Karpas-422 (cell line): ENCODE measurements at regions not wholly inside any gene's neighbourhood (a gene's known extent, or its start where the extent isn't known, plus 50 kb on each side); places are given as distances from the start of the nearest gene placed in this dataset.
A peak's percentile ranks its signal among the peaks of the same experiment; 100 is the strongest.

ENCODE experiments used
- DNase-seq: peaks from one replicate; pipeline ENCODE4 v3.0.0-alpha.2; 2015
- H2AFZ ChIP-seq: fragments of 200-600 bp; sonication (generic); 2 replicates; pipeline ENCODE4 v1.6.1; 2014; ENCODE audit warnings: antibody characterized with exemption, low read length, mixed read lengths
- H3K27ac ChIP-seq: fragments of 200-600 bp; sonication (generic); 2 replicates; pipeline ENCODE4 v1.5.1; 2014; ENCODE audit warnings: mild to moderate bottlenecking, low read length, moderate library complexity
- H3K27me3 ChIP-seq: fragments of 200-600 bp; sonication (generic); 2 replicates; pipeline ENCODE4 v1.6.1; 2014; ENCODE audit warnings: low read length, mixed read lengths
- H3K36me3 ChIP-seq: fragments of 200-600 bp; sonication (generic); 2 replicates; pipeline ENCODE4 v1.6.1; 2014; ENCODE audit warnings: low read length, mixed read lengths; ENCODE audit not compliant: insufficient read depth
- H3K4me1 ChIP-seq: fragments of 200-600 bp; sonication (generic); 2 replicates; pipeline ENCODE4 v1.6.1; 2014; ENCODE audit warnings: mild to moderate bottlenecking, low read length, mixed read lengths
- H3K4me2 ChIP-seq: fragments of 200-600 bp; sonication (generic); 2 replicates; pipeline ENCODE4 v1.6.1; 2014; ENCODE audit warnings: low read length, low read depth, mild to moderate bottlenecking; ENCODE audit not compliant: poor library complexity, severe bottlenecking
- H3K4me3 ChIP-seq: fragments of 200-600 bp; sonication (generic); 2 replicates; pipeline ENCODE4 v1.5.1; 2014; ENCODE audit warnings: mild to moderate bottlenecking, antibody characterized with exemption, low read length, mixed read lengths
- H3K79me2 ChIP-seq: fragments of 200-600 bp; sonication (generic); 2 replicates; pipeline ENCODE4 v1.6.1; 2014; ENCODE audit warnings: mild to moderate bottlenecking, low read length, mixed read lengths
- H3K9ac ChIP-seq: fragments of 200-600 bp; sonication (generic); 2 replicates; pipeline ENCODE4 v1.6.0; 2014; ENCODE audit warnings: low read length
- H3K9me2 ChIP-seq: fragments of 200-600 bp; sonication (generic), shearing (Covaris generic); replicated peaks from 2 replicates; pipeline ENCODE4 v1.6.0; 2014; ENCODE audit warnings: mild to moderate bottlenecking, low read length, moderate library complexity; ENCODE audit not compliant: insufficient read depth
- H3K9me3 ChIP-seq: fragments of 300-700, 200-600 bp; sonication (generic); 2 replicates; pipeline ENCODE4 v1.6.1; 2014; ENCODE audit warnings: low read length, mixed read lengths
- H4K20me1 ChIP-seq: fragments of 200-600 bp; sonication (generic); 2 replicates; pipeline ENCODE4 v1.6.1; 2014; ENCODE audit warnings: mild to moderate bottlenecking, antibody characterized with exemption, low read length, low read depth; ENCODE audit not compliant: insufficient read depth

GRCh38 chr13:33891196-33891742, 73.3 kb downstream of the RFC3 start:
- DNase-seq, result no peak

GRCh38 chr13:33893559-33893958, 75.6 kb downstream of the RFC3 start:
- Histone ChIP-seq H3K27ac (no peak overlapping the region), H3K4me2 (no peak overlapping the region), H2AFZ (no peak overlapping the region), H3K79me2 (no peaks in the 10 kb centered on the region), H3K27me3 (no peaks in the 10 kb centered on the region), H3K9me3 (peaks cover 28% of the 10 kb centered on the region), H3K4me1 (no peaks in the 10 kb centered on the region), H4K20me1 (no peaks in the 10 kb centered on the region), H3K9me2 (no peaks in the 10 kb centered on the region), H3K9ac (no peak overlapping the region), H3K4me3 (no peak overlapping the region), H3K36me3 (peaks cover 38% of the 10 kb centered on the region)
- no peak for DNase-seq

More at GRCh38 chr13:33891196-33891742, 73.3 kb downstream of the RFC3 start:
- no peak overlapping the region for H2AFZ ChIP-seq
- no peaks in the 10 kb centered on the region for H3K27me3 ChIP-seq
- H3K79me2 ChIP-seq, result no peaks in the 10 kb centered on the region
- peaks cover 38% of the 10 kb centered on the region for H3K36me3 ChIP-seq
- no peaks in the 10 kb centered on the region for H4K20me1 ChIP-seq
- H3K4me3 ChIP-seq, result no peak overlapping the region
- H3K4me2 ChIP-seq, result no peak overlapping the region
- no peak overlapping the region for H3K27ac ChIP-seq
- H3K9me3 ChIP-seq, result peaks cover 25% of the 10 kb centered on the region
- H3K9me2 ChIP-seq, result no peaks in the 10 kb centered on the region
- no peak overlapping the region for H3K9ac ChIP-seq
- no peaks in the 10 kb centered on the region for H3K4me1 ChIP-seq

GRCh38 chr13:33904431-33904830, 86.5 kb downstream of the RFC3 start:
- H3K9me2 ChIP-seq, result no peaks in the 10 kb centered on the region
- H3K9ac ChIP-seq, result no peak overlapping the region
- no peaks in the 10 kb centered on the region for H3K27me3 ChIP-seq
- H3K9me3 ChIP-seq, result no peaks in the 10 kb centered on the region; the same call in 1 of the 2 replicates
- no peaks in the 10 kb centered on the region for H3K79me2 ChIP-seq
- H2AFZ ChIP-seq, result no peak overlapping the region
- DNase-seq, result no peak
- H3K4me2 ChIP-seq, result no peak overlapping the region
- no peaks in the 10 kb centered on the region; the same call in 1 of the 2 replicates for H3K36me3 ChIP-seq
- H4K20me1 ChIP-seq, result no peaks in the 10 kb centered on the region
- H3K4me1 ChIP-seq, result no peaks in the 10 kb centered on the region
- no peak overlapping the region for H3K27ac ChIP-seq
- no peak overlapping the region for H3K4me3 ChIP-seq

- Histone ChIP-seq H3K36me3 (no peaks in the 10 kb centered on the region; the same call in 1 of the 2 replicates), H3K4me1 (no peaks in the 10 kb centered on the region), H3K4me2 (no peak overlapping the region), H3K4me3 (no peak overlapping the region), H3K79me2 (no peaks in the 10 kb centered on the region), H3K27ac (no peak overlapping the region), H3K9me2 (no peaks in the 10 kb centered on the region), H3K27me3 (no peaks in the 10 kb centered on the region), H3K9ac (no peak overlapping the region), H4K20me1 (no peaks in the 10 kb centered on the region), H3K9me3 (no peaks in the 10 kb centered on the region), H2AFZ (no peak overlapping the region)
- DNase-seq, result no peak
Observed at GRCh38 chr13:33908116-33908515, 90.2 kb downstream of the RFC3 start.

GRCh38 chr13:33910255-33910654, 92.3 kb downstream of the RFC3 start:
- no peak for DNase-seq
- H3K36me3 ChIP-seq, result no peaks in the 10 kb centered on the region; the same call in 1 of the 2 replicates

GRCh38 chr13:33911521-33911920, 93.6 kb downstream of the RFC3 start:
- no peaks in the 10 kb centered on the region for H3K9me2 ChIP-seq
- H3K79me2 ChIP-seq, result no peaks in the 10 kb centered on the region
- no peaks in the 10 kb centered on the region; the same call in 1 of the 2 replicates for H3K36me3 ChIP-seq
- peaks cover 4% of the 10 kb centered on the region for H3K4me1 ChIP-seq
- H3K9ac ChIP-seq, result no peak overlapping the region
- no peak overlapping the region for H3K4me3 ChIP-seq
- H4K20me1 ChIP-seq, result no peaks in the 10 kb centered on the region
- no peaks in the 10 kb centered on the region for H3K27me3 ChIP-seq
- no peak overlapping the region for H3K27ac ChIP-seq
- H2AFZ ChIP-seq, result no peak overlapping the region
- H3K4me2 ChIP-seq, result no peak overlapping the region
- H3K9me3 ChIP-seq, result no peaks in the 10 kb centered on the region
- DNase-seq, result no peak

More at GRCh38 chr13:33910255-33910654, 92.3 kb downstream of the RFC3 start:
- Histone ChIP-seq H2AFZ (no peak overlapping the region), H3K27ac (no peak overlapping the region), H3K4me2 (no peak overlapping the region), H3K4me3 (no peak overlapping the region), H3K9me3 (no peaks in the 10 kb centered on the region), H3K79me2 (no peaks in the 10 kb centered on the region), H3K9ac (no peak overlapping the region), H3K27me3 (no peaks in the 10 kb centered on the region), H3K4me1 (no peaks in the 10 kb centered on the region), H4K20me1 (no peaks in the 10 kb centered on the region), H3K9me2 (no peaks in the 10 kb centered on the region)

GRCh38 chr13:33913829-33914228, 95.9 kb downstream of the RFC3 start:
- H3K4me3 ChIP-seq, result no peak overlapping the region
- H3K4me2 ChIP-seq, result no peak overlapping the region
- no peak for DNase-seq
- H3K27me3 ChIP-seq, result no peaks in the 10 kb centered on the region
- H4K20me1 ChIP-seq, result no peaks in the 10 kb centered on the region
- H3K79me2 ChIP-seq, result no peaks in the 10 kb centered on the region
- no peak overlapping the region for H2AFZ ChIP-seq
- H3K27ac ChIP-seq, result no peak overlapping the region
- H3K9me2 ChIP-seq, result no peaks in the 10 kb centered on the region
- peaks cover 19% of the 10 kb centered on the region for H3K4me1 ChIP-seq
- H3K9me3 ChIP-seq, result no peaks in the 10 kb centered on the region
- no peak overlapping the region for H3K9ac ChIP-seq
- H3K36me3 ChIP-seq, result no peaks in the 10 kb centered on the region; the same call in 1 of the 2 replicates

- peak overlapping the region; percentile 38; the same call in 1 of the 2 replicates for H3K27ac ChIP-seq
- no peaks in the 10 kb centered on the region for H4K20me1 ChIP-seq
- no peak for DNase-seq
- H3K4me1 ChIP-seq, result peaks cover 34% of the 10 kb centered on the region
- H2AFZ ChIP-seq, result no peak overlapping the region
- H3K9ac ChIP-seq, result no peak overlapping the region
- H3K36me3 ChIP-seq, result no peaks in the 10 kb centered on the region; the same call in 1 of the 2 replicates
- no peak overlapping the region for H3K4me3 ChIP-seq
- H3K4me2 ChIP-seq, result no peak overlapping the region
- no peaks in the 10 kb centered on the region for H3K9me2 ChIP-seq
- no peaks in the 10 kb centered on the region for H3K27me3 ChIP-seq
- H3K9me3 ChIP-seq, result no peaks in the 10 kb centered on the region
- no peaks in the 10 kb centered on the region; the same call in 1 of the 2 replicates for H3K79me2 ChIP-seq
Observed at GRCh38 chr13:33917190-33917589, 99.2 kb downstream of the RFC3 start.
